ENCODE measurements at regions not wholly inside any gene's neighbourhood (a gene's known extent, or its start where the extent isn't known, plus 50 kb on each side); places are given as distances from the start of the nearest gene placed in this dataset.
A peak's percentile ranks its signal among the peaks of the same experiment; 100 is the strongest.
"Not testable (repeated sequence)": the region's sequence is repeated elsewhere in the genome, so short reads cannot be mapped to it uniquely, and the experiment has no call there.

- DNase-seq, result no peak
Observed at GRCh38 chr12:107567876-107568619, 117.6 kb upstream of the PWP1 start.

DNA sequence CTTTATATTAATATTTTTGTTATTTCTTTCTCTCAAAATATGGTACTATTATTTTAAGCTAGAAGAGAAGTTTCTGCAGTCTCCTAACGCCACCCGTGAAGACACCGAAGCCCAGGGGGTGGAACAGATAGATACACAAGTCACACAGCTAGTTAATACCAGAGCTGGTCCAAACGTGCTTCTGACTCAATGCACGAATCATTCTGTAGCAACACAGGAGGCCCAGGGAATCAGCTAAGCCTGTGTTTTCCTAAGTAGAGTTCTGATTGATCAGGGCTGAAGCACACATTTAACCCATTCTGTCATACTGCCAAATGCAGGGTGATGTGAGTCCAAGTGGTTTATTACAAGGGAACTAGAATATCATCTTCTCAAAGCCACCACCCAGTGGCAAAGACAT, 116.9 kb upstream of the PWP1 start:
- DNase-seq, result no peak

DNA sequence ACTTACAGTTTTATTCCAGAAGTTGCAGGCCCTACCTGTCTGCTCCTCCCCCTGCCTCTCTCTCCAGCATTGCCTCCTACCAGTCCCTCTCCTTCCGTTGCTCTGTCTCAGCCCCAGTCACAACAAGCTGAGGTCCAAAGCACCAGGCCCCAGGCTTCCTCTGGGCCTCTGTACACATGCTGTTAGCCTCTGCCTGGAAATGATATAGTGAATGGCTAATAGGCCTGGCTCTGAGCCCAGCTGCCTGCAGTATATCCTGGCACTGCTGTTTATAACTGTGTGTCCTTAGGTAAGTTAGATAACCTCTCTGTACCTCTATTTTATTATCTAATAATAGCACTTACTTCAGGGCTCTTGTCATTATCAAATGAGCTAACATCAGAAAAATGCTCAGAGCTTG, 114.9 kb upstream of the PWP1 start:
- no peak for DNase-seq

DNA sequence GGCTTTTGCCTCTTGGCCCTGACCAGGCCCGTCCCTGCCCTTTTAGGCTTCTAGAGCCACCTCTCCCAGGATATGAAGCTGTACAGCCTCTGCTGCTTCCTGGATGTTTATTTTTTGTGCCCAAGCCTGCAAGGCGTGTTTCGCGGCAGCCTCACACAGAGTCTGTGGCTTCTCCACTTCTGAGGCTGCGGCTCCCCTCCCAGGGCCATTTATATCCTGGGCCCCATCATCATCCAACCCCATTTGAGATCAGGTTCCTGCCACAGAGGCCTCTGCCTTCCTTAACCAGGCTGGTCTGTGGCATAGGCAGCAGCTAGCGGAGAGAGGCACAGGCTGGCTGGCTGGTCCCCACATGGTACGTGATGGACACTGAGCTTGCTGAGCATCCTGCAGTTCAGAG, 114.1 kb upstream of the PWP1 start:
- no peak for DNase-seq

DNA sequence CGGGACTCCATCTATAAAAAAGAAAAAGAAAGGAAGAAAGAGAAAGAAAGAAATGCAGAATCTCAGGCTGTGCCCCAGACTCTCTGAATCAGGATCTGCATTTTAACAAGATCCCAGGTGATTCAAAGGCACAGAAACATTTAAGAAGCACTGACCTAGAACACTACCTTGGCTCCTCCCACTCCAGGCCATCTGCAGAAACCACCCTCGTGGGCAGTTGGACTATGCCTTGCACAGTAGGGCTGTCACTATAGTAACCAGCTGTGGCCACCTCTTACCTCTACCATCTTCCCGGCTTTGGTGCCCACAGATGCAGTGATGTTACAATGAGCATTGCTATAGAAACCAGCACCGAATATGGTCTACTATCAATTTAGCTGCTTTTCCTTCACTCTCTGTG, 110.9 kb upstream of the PWP1 start:
- no peak for DNase-seq

DNA sequence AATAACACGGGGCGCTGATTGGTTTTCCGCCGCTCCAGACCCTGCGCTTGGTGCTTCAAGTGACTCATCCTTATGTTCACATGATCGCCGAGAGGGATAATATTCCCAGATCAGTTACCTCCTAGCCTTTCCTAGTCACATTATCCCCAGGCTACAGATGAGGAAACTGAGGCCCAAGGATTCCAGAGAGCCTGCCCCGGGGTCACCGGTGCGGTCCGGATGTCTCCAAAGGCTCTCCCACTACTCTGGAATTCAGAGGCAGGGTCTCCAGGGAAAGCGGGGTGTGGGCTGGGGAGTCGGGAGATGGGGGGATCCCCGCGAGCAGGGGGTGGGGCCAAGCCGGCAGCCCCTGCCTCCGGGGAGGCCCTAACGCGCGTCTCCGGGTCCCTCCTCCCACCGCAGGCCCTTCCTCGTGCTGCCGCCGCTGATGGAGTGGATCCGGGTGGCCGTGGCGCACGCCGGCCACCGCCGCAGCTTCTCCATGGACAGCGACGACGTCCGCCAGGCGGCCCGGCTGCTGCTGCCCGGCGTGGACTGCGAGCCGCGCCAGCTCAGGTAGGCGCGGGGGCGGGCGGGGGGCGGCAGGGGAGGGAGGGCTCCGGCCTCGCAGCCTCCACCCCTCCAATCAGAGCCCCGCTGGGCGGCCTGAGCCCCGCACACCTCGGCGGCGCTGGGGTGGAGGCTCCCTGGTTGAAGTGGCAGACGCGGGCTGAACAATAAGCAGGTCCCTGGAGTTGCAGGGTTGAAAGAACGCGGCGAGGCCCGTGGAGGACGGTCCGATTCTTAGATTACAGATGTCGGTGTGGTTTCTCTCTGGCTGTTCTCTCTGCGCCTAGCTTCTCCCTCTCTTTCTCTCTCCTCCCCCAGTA, 104.6 kb upstream of the PWP1 start:
- DNase-seq, result no peak

- DNase-seq, result no peak
Observed at GRCh38 chr12:107581619-107582015, 104.0 kb upstream of the PWP1 start.

- no peak for DNase-seq
Observed at GRCh38 chr12:107583551-107583950, 102.0 kb upstream of the PWP1 start.

- no peak for DNase-seq
Observed at GRCh38 chr12:107584563-107584962, 101.0 kb upstream of the PWP1 start.

DNA sequence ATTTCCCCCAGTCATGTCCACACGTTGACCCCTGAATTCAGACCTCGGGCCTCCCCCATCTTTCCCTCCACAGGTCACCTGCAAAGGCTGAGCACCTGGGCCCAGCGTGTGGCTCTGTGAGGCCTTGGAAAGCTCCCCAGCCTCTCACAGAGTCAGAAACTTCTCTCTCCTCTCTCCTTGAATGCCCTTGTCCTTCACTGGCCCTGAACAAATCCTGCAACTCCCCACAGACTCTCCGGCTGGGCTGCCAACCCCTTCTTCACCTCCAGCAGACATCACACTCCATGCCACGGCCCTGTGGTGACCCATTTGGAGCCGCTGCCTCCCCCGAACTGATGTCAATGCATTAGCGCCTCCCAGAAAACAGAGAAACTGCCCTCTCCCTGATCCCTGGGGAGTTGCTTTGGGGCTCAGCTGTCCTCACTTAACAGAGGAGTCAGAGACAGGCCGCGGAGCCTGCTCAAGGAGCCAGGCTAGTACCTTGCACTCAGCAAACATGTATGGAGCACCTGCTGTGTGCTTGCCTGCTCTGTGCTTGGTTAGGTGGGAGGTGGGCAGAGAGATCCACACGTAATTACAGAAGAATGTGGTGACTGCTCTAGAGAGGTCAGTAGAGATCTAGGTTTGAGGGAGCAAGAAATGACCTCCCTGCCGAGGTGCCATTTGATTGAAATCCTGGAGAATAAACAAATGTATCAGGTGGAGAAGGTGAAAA, 99.2 kb upstream of the PWP1 start:
- no peak for DNase-seq

DNA sequence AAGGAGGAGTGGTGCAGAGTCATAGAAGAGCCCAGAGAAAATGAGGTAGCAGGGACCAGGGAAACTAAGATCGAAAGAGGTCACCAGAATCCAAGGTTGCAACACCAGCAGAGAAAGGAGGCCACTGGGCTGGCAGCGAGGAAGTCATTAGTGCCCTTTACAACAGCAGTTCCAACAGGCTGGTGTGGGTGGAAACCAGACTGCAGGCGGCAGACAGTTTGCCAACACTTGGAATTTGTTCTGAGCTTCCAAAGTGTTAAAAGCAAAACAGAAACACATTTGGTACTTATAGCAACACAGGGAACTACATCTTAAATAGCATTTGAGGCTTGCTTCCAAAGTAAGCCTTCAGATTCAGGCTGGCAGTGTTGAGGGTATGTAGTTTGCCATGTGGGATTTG, 95.2 kb upstream of the PWP1 start:
- no peak for DNase-seq

GRCh38 chr12:107590814-107591375, 94.7 kb upstream of the PWP1 start:
- no peak for DNase-seq

DNA sequence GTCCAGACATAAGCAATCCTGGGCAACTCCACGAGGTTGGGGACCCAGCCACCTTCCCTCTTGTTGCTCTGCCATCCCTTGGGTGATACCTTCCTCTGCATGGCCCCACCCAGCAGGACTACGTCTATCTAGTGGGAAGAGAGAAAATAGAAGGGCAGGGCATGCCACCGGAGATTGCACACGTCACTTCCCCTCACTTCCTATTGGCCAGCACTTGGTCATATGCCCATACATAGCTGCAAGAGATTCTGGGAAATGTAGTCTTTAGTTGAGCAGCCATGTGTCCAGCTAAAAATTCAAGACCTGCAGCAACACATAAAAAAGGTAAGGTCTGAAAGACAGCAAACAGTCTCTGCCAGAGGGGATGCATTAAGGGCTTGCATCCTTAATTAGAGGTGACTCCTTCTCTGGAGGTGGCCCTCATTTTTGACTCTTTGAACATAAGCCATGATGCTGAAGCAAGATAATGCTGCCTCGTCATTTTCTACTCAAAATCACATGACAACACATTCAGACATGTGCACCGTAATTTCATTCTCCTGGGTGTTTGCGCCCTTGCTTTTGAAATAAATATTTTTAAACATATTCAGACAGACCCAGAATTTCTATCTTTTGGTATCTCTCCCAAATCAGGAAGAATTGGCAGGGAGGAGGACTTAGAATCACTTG, 91.8 kb upstream of the PWP1 start:
- no peak for DNase-seq

GRCh38 chr12:107594995-107595394, 90.6 kb upstream of the PWP1 start:
- DNase-seq, result no peak

- DNase-seq, result no peak
Observed at GRCh38 chr12:107597695-107598410, 87.7 kb upstream of the PWP1 start.

GRCh38 chr12:107598906-107599305, 86.7 kb upstream of the PWP1 start:
- no peak for DNase-seq

DNA sequence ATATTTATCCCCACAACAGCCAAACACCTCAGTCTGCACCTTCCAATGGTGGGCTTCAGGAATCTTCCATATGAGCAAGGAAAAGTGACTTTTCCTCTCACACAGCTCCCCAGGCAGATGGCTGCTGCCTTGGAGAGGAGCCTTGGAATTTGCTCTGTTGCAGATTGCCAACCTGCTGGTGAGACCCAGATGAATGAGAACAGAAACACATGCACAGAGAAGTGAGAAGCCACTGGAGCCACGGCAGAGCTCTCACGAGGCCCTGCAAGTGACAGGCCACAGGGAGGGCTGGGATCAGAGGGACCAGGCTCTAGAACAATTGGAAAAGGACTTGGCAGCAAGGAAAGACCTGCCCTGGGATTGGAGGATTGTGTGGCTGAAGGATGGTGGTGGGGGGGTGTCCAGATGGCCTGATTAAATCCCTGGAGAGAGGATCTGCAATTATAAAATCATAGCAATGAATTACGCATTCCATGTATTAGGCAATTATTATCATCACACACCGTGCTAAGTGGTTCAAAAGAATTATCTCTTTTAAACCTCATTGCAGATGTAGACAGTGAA, 84.9 kb upstream of the PWP1 start:
- DNase-seq, result no peak

- DNase-seq, result no peak
Observed at GRCh38 chr12:107602446-107602845, 83.2 kb upstream of the PWP1 start.

DNA sequence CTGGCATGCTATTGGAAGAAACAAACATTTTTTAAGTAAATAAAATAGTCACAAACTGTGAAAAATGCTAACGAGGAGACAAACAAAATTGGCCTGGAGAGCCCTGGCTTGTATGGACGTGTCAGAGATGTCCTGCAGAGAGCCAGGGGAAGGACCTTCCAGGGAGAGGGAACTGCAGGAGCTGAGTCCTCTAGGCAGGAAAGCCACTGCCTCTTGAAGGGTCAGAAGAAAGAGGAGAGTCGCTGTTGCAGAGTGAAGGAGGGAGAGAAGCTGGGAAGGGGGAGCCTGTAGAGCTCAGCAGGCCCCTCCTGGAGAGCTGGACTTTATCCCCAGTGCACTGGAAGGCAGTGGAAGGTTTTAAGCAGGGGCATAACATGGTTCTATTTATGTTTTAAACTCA, 80.3 kb upstream of the PWP1 start:
- no peak for DNase-seq

GRCh38 chr12:107607464-107608392, 77.9 kb upstream of the PWP1 start:
- DNase-seq, result peak; percentile 63 to 78 (median 72)

- DNase-seq, result not testable (repeated sequence)
Observed at GRCh38 chr12:107608779-107609178, 76.8 kb upstream of the PWP1 start.

All from activated naive CD4-positive, alpha-beta T cell (primary cell).